SU-DHL-6 (cell line): ENCODE measurements at regions not wholly inside any gene's neighbourhood (a gene's known extent, or its start where the extent isn't known, plus 50 kb on each side); places are given as distances from the start of the nearest gene placed in this dataset.

Source experiments
- EZH2phosphoT487 ChIP-seq: fragments of 200-600 bp; sonication (generic), shearing (Covaris generic); conservative IDR thresholded peaks from 2 replicates; pipeline ENCODE4 v1.6.1; 2018; ENCODE audit warnings: mild to moderate bottlenecking, antibody characterized with exemption, low read length, moderate library complexity, mixed read lengths
- TF ChIP-seq, protein P1 (sequence below): fragments of 200-600 bp; sonication (generic); IDR thresholded peaks from one replicate; pipeline ENCODE4 v1.5.1; 2017; ENCODE audit warnings: antibody characterized with exemption, mild to moderate bottlenecking, low read length, moderate library complexity; ENCODE audit not compliant: insufficient read depth, poor library complexity, severe bottlenecking

DNA sequence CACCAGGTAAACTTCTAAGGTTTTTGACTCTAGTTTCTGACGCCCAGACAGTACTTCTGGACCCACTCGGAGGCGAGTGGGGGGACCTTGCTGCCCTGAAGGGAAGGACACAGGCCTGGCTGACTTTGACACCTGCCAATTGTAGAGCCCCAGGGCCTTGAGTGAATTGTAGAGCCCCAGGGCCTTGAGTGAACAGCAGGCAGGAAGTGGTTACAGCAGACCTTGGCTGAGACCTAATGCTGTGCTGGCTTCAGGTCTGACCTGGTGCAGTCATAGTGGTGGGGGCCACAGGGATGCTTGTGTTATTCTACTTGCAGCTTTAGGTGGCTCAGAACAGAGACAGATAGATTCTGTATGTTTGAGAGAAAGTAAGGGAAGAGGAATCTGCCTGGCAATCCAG lies 344.3 kb downstream of the DUSP10 start:
- TF ChIP-seq, protein P1, sequence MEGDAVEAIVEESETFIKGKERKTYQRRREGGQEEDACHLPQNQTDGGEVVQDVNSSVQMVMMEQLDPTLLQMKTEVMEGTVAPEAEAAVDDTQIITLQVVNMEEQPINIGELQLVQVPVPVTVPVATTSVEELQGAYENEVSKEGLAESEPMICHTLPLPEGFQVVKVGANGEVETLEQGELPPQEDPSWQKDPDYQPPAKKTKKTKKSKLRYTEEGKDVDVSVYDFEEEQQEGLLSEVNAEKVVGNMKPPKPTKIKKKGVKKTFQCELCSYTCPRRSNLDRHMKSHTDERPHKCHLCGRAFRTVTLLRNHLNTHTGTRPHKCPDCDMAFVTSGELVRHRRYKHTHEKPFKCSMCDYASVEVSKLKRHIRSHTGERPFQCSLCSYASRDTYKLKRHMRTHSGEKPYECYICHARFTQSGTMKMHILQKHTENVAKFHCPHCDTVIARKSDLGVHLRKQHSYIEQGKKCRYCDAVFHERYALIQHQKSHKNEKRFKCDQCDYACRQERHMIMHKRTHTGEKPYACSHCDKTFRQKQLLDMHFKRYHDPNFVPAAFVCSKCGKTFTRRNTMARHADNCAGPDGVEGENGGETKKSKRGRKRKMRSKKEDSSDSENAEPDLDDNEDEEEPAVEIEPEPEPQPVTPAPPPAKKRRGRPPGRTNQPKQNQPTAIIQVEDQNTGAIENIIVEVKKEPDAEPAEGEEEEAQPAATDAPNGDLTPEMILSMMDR: no peak
- no peak for TF ChIP-seq EZH2phosphoT487
